ENCODE measurements at regions not wholly inside any gene's neighbourhood (a gene's known extent, or its start where the extent isn't known, plus 50 kb on each side); places are given as distances from the start of the nearest gene placed in this dataset.

DNA sequence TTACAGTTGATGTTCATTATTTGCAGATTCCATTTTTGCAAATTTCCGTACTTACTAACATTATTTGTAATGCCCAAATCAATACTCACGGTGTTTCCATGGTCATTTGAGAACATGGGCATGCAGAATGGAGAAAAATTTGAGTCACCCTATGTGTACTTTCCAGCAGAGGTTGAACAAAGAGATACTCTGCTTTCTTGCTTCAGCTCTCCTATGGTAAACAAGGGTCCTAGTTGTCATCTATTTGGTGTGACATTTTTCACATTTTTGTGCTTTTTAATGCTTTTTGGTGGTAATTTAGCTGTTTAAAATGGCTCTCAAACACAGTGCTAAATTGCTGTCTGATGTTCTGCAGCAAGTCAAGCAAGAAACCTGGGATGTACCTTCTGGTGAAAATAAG, 444.4 kb upstream of the CELF4 start:
- TF ChIP-seq, protein P1, sequence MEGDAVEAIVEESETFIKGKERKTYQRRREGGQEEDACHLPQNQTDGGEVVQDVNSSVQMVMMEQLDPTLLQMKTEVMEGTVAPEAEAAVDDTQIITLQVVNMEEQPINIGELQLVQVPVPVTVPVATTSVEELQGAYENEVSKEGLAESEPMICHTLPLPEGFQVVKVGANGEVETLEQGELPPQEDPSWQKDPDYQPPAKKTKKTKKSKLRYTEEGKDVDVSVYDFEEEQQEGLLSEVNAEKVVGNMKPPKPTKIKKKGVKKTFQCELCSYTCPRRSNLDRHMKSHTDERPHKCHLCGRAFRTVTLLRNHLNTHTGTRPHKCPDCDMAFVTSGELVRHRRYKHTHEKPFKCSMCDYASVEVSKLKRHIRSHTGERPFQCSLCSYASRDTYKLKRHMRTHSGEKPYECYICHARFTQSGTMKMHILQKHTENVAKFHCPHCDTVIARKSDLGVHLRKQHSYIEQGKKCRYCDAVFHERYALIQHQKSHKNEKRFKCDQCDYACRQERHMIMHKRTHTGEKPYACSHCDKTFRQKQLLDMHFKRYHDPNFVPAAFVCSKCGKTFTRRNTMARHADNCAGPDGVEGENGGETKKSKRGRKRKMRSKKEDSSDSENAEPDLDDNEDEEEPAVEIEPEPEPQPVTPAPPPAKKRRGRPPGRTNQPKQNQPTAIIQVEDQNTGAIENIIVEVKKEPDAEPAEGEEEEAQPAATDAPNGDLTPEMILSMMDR (IDR thresholded peaks at IDR 0.05; ENCODE audit: insufficient read depth, low read depth, low read length): no peak
- no peak for TF ChIP-seq EZH2 (IDR thresholded peaks at IDR 0.05; ENCODE audit: insufficient read depth, low read length)
